NK-92 (cell line): ENCODE measurements at regions not wholly inside any gene's neighbourhood (a gene's known extent, or its start where the extent isn't known, plus 50 kb on each side); places are given as distances from the start of the nearest gene placed in this dataset.
"Not testable (repeated sequence)": the region's sequence is repeated elsewhere in the genome, so short reads cannot be mapped to it uniquely, and the experiment has no call there.

Source experiments
- DNase-seq: peaks from one replicate; lab custom pipeline; 2025; ENCODE audit not compliant: unreplicated experiment; lab: John Stamatoyannopoulos, UW

- no peak for DNase-seq
These were observed 207.2 kb downstream of the TOMM20 start for GRCh38 chr1:234921266-234922062.

- DNase-seq, result no peak
These were observed 207.8 kb downstream of the TOMM20 start for GRCh38 chr1:234920843-234921140.

GRCh38 chr1:234920136-234920842 lies 208.3 kb downstream of the TOMM20 start:
- DNase-seq, result no peak

GRCh38 chr1:234918961-234919761 lies 209.5 kb downstream of the TOMM20 start:
- no peak for DNase-seq

GRCh38 chr1:234918181-234918841 lies 210.3 kb downstream of the TOMM20 start:
- no peak for DNase-seq

- no peak for DNase-seq
These were observed 211.0 kb downstream of the TOMM20 start for GRCh38 chr1:234917495-234918180.

GRCh38 chr1:234916840-234917239 lies 211.8 kb downstream of the TOMM20 start:
- no peak for DNase-seq

GRCh38 chr1:234915924-234916675 lies 212.5 kb downstream of the TOMM20 start:
- no peak for DNase-seq

GRCh38 chr1:234914606-234915290 lies 213.9 kb downstream of the TOMM20 start:
- DNase-seq, result no peak

- DNase-seq, result no peak
These were observed 214.9 kb downstream of the TOMM20 start for GRCh38 chr1:234913771-234914170.

- DNase-seq, result no peak
These were observed 215.4 kb downstream of the TOMM20 start for GRCh38 chr1:234913278-234913649.

- DNase-seq, result no peak
These were observed 215.9 kb downstream of the TOMM20 start for GRCh38 chr1:234912548-234913277.

- no peak for DNase-seq
These were observed 216.8 kb downstream of the TOMM20 start for GRCh38 chr1:234911787-234912186.

GRCh38 chr1:234911136-234911535 lies 217.5 kb downstream of the TOMM20 start:
- DNase-seq, result not testable (repeated sequence)

GRCh38 chr1:234909851-234910250 lies 218.8 kb downstream of the TOMM20 start:
- DNase-seq, result no peak

GRCh38 chr1:234909307-234909810 lies 219.3 kb downstream of the TOMM20 start:
- DNase-seq, result no peak

- DNase-seq, result no peak
These were observed 220.1 kb downstream of the TOMM20 start for GRCh38 chr1:234908571-234908970.

- DNase-seq, result no peak
These were observed 220.7 kb downstream of the TOMM20 start for GRCh38 chr1:234907940-234908405.
